ENCODE measurements at regions not wholly inside any gene's neighbourhood (a gene's known extent, or its start where the extent isn't known, plus 50 kb on each side); places are given as distances from the start of the nearest gene placed in this dataset.

GRCh38 chr4:152039691-152040090 is 278.9 kb upstream of the GATB start:
- Mint-ChIP-seq H3K27ac (no peak overlapping the region), H3K4me1 (peaks cover 16% of the 10 kb centered on the region), H3K36me3 (ENCODE audit: low read depth) (no peaks in the 10 kb centered on the region), H3K9me3 (peaks cover 15% of the 10 kb centered on the region), H3K27me3 (ENCODE audit: low read depth, poor library complexity) (peaks cover 18% of the 10 kb centered on the region), H3K4me3 (no peak overlapping the region)
- DNase-seq = no peak
- TF ChIP-seq CTCF (IDR thresholded peaks at IDR 0.05) = no peak

DNA sequence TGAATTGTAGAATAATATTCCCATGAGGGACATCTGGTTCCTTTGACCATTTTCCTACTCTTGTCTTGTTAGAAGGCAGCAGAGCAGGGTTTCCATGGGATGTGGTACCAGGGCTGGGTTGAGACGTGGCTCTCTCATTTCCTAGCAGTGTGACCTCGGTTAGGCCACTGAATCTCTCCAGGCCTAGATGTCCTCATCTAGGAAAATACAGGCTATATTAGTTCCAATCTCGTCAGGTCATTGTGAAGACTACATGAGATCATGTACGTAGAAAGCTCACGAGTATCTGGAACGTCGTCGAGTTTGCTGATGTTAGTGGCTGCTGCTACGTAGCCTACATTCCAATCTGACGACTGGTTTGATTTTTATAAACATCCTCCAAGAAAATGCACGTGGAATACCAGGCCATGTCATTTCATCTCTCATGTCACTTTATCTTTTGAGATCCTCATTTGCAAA is 278.2 kb upstream of the GATB start:
- no peak for TF ChIP-seq CTCF (IDR thresholded peaks at IDR 0.05)
- Mint-ChIP-seq H3K4me1 (peaks cover 10% of the 10 kb centered on the region), H3K9me3 (peaks cover 14% of the 10 kb centered on the region), H3K27me3 (ENCODE audit: low read depth, poor library complexity) (peaks cover 13% of the 10 kb centered on the region), H3K27ac (no peak overlapping the region), H3K36me3 (ENCODE audit: low read depth) (no peaks in the 10 kb centered on the region), H3K4me3 (no peak overlapping the region)
- no peak for DNase-seq

- Mint-ChIP-seq H3K4me1 (peaks cover 2% of the 10 kb centered on the region), H3K27me3 (ENCODE audit: low read depth, poor library complexity) (peaks cover 13% of the 10 kb centered on the region), H3K27ac (no peak overlapping the region), H3K36me3 (ENCODE audit: low read depth) (no peaks in the 10 kb centered on the region), H3K4me3 (no peak overlapping the region), H3K9me3 (peaks cover 5% of the 10 kb centered on the region)
- no peak for DNase-seq
- no peak for TF ChIP-seq CTCF (IDR thresholded peaks at IDR 0.05)
Observed at GRCh38 chr4:152038238-152038637, 277.4 kb upstream of the GATB start.

DNA sequence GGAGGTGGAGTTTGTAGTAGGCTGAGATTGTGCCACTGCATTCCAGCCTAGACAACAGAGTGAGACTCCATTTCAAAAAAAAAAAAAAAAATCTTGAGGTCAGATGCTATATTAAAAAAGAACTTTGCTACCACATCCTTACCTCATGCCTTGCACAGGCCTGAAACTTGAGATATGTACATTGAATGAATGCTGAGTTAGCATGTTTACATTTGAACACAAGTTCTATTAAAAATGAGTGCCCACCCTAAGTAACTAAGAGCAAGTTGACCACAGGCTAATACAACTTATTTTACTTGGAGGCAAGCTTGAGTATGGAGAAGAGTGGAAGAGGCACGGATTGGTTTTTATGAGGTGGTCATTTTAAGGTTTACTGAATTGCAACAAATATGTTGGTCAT is 276.6 kb upstream of the GATB start:
- no peak for TF ChIP-seq CTCF (IDR thresholded peaks at IDR 0.05)

DNA sequence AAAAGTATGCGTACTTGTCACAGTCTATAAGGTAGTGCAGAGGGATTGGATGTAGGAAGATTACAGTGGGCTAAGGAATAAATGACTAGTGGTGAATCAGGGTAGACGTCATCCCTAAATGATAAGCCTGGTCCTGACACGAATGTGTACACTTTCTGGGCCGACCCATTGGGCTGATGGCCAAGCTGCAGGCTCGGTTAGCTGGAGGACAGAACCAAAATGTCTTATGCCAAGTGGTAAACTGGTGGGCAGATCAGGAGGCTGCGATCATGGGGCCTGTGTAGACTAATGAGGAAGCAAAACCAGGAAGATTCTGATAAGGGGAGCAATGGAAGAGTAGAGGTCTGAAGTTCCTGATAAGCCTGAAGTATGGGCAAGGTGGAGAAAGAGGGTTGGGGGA is 272.8 kb upstream of the GATB start:
- H3K27me3 Mint-ChIP-seq (ENCODE audit: low read depth, poor library complexity) = peaks cover 4% of the 10 kb centered on the region
- no peak overlapping the region for H3K4me3 Mint-ChIP-seq
- no peak for TF ChIP-seq CTCF (IDR thresholded peaks at IDR 0.05)
- no peaks in the 10 kb centered on the region for H3K36me3 Mint-ChIP-seq (ENCODE audit: low read depth)
- peaks cover 5% of the 10 kb centered on the region for H3K4me1 Mint-ChIP-seq
- no peak for DNase-seq
- no peaks in the 10 kb centered on the region for H3K9me3 Mint-ChIP-seq
- no peak overlapping the region for H3K27ac Mint-ChIP-seq

More for the DNA sequence above, 276.6 kb upstream of the GATB start:
- DNase-seq = no peak
- H3K36me3 Mint-ChIP-seq (ENCODE audit: low read depth) = no peaks in the 10 kb centered on the region
- peaks cover 9% of the 10 kb centered on the region for H3K27me3 Mint-ChIP-seq (ENCODE audit: low read depth, poor library complexity)
- H3K4me1 Mint-ChIP-seq = no peaks in the 10 kb centered on the region
- H3K27ac Mint-ChIP-seq = no peak overlapping the region
- no peak overlapping the region for H3K4me3 Mint-ChIP-seq
- no peaks in the 10 kb centered on the region for H3K9me3 Mint-ChIP-seq

DNA sequence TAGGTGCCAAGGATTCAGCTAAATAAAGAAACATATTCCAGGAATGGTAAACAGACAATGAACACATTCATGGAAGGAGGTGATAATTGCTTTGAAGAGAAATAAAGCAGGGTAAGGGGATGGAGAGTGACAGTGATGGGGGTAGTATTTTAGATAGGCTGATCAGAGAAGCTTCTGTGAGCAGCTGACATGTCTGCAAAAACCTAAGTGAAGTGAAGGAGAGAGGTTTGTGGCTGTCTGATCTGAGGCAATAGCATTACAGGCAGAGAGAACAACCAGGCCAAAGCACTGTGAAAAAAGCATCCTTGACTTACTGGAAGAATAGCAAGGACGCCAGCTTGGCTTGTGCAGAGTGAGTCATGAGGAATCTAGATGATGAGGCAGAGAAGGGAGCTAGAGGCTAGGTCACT is 271.9 kb upstream of the GATB start:
- Mint-ChIP-seq H3K9me3 (peaks cover 4% of the 10 kb centered on the region), H3K4me3 (no peak overlapping the region), H3K36me3 (ENCODE audit: low read depth) (no peaks in the 10 kb centered on the region), H3K4me1 (peaks cover 5% of the 10 kb centered on the region), H3K27ac (no peak overlapping the region), H3K27me3 (ENCODE audit: low read depth, poor library complexity) (peaks cover 4% of the 10 kb centered on the region)
- DNase-seq = no peak
- no peak for TF ChIP-seq CTCF (IDR thresholded peaks at IDR 0.05)

Data from nephron progenitor cell (in vitro differentiated cells).